NCI-H226 (cell line): ENCODE measurements at regions not wholly inside any gene's neighbourhood (a gene's known extent, or its start where the extent isn't known, plus 50 kb on each side); places are given as distances from the start of the nearest gene placed in this dataset.

Experiments used
- DNase-seq: peaks from one replicate; pipeline ENCODE4 v3.0.0-alpha.2; 2015

GRCh38 chr3:40827942-40828688 lies 303.4 kb downstream of the ZNF621 start:
- DNase-seq = no peak

GRCh38 chr3:40828741-40829415 lies 304.1 kb downstream of the ZNF621 start:
- no peak for DNase-seq

DNA sequence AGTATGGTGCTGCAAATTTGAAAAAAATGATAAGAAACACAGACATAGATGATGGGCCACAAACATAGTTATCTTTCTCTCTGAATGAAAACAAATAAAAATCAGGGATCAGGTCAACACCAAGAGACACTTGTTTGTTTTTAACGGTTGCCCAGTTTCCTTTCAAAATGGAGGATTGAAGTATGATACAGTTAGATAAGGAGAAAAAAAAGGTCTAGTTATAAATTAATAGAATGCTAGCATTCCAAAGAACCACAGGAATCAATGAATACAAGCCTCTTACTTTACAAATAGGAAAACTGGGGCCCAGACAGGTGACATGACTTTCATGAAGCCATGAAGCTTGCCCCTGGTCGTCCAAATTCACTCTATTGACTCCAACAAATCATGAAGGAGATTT lies 305.1 kb downstream of the ZNF621 start:
- no peak for DNase-seq

DNA sequence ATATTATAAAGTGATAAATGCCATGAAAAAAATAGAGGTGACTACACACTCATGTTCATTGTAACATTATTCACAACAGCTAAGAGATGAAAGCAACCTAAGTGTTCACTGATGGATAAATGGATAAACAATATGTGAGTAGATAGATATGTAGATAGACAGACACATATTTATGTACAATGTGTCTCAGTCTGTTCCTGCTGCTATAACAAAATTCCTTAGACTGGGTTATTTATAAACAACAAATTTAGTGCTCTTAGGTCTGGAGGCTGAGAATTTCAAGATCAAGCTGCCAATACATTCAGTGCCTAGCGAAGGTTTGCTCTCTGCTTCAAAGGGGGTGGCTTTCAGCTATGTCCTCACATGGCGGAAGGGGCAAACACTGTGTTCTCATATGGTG lies 312.5 kb downstream of the ZNF621 start:
- DNase-seq = no peak

GRCh38 chr3:40841131-40841530 lies 316.4 kb downstream of the ZNF621 start:
- no peak for DNase-seq

- no peak for DNase-seq
These were observed 316.9 kb downstream of the ZNF621 start for GRCh38 chr3:40841570-40842109.

- no peak for DNase-seq
These were observed 318.0 kb downstream of the ZNF621 start for GRCh38 chr3:40842714-40843113.

- DNase-seq = no peak
These were observed 318.5 kb downstream of the ZNF621 start for GRCh38 chr3:40843208-40843624.

- DNase-seq = peak; percentile 82
These were observed 319.2 kb downstream of the ZNF621 start for GRCh38 chr3:40843851-40844548.

DNA sequence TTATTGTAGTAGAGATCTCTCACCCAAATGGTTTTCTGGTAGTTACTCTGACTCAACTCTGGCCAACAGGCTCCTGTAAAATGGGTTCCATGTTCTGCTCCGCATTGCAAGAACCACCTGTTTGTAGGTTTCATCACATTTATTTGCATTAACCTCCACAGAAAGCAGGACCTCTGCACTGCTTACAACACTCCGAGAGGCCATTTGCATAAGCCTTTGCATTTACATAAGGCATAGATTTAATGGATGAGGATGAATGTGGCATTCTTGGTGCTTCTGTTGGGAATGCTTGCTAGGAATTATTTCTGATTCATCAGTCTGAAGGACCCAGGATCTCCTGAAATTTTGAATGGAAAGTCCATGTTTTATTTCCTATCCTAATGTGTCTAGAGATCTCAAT lies 320.1 kb downstream of the ZNF621 start:
- DNase-seq = no peak

DNA sequence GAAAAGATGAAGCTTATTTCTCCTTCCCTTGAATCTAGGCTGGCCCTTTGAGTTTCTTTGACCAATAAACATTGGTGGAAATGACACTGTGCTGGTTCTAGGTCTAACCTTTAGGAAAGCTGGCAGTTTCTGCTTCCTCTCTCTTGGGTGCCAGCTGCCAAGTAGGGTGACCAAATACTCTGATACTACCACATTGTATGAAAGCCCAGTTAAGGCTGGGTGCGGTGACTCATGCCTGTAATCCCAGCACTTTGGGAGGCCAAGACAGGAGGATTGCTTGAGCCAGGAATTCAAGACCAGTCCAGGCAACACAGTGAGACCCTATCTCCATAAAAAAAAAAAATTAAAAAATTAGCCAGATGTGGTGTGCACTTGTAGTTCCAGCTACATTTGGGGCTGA lies 320.7 kb downstream of the ZNF621 start:
- no peak for DNase-seq

GRCh38 chr3:40845916-40846315 lies 321.2 kb downstream of the ZNF621 start:
- DNase-seq = no peak

GRCh38 chr3:40846451-40846850 lies 321.7 kb downstream of the ZNF621 start:
- DNase-seq = no peak

- peak; percentile 1 for DNase-seq
These were observed 322.8 kb downstream of the ZNF621 start for GRCh38 chr3:40847551-40847992.

DNA sequence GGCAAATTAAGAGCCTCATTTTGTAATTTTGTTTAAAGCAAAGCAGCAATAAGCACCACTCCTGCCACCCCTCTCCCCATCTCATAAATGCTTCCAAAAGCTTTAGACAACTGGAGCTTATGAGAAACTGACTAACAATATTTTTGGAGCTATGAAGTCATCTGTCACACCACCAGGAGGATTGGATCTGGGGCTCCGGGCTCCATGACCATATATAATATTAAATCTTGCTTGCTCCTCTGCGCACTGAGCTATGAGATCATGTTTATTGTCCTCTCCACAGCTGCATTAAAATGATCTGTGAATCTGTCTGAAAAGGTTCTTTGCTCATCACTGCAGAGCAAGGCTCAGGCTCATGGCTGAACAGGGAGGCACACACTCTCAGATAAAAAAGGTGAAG lies 323.7 kb downstream of the ZNF621 start:
- DNase-seq = no peak

- no peak for DNase-seq
These were observed 326.1 kb downstream of the ZNF621 start for GRCh38 chr3:40850861-40851260.

DNA sequence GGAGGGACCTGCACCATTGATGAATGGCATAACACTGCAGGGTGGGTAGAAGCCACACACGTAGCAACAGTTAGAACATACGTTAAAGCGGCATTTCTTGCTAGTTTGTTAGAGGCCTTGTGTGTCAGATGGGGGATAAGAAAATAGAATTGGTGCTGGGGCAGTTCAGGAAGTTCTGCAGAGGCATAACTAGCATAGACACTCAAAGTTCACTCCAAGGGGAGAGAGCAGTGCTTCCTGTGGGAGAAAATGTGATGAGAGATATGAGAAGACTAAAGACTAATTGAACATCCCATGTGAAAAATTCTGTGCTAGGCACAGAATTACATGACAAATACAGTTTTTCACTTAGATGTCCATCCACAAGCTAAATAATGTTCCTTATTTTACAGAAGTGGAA lies 327.1 kb downstream of the ZNF621 start:
- no peak for DNase-seq

DNA sequence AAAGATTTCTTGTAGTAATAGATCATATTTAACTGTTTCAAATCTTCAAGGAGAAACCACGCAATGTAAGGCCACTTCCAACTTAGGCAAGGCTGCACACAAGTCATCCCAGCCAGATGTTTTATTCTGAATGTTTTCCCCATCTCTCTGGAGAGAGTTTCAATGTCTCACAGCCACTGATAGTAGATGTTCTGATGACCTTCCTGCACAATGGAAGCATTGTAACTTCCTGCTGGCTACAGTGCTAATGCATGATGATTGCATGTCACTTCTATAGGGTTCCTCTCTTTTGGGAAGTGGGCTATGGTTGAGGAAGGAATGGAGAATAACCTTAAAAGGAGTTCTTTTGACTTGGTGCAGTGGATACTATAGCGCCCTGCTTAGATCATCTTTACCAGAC lies 328.0 kb downstream of the ZNF621 start:
- no peak for DNase-seq

- DNase-seq = no peak
These were observed 328.7 kb downstream of the ZNF621 start for GRCh38 chr3:40853474-40853873.

GRCh38 chr3:40855871-40856270 lies 331.1 kb downstream of the ZNF621 start:
- no peak for DNase-seq

- no peak for DNase-seq
These were observed 333.8 kb downstream of the ZNF621 start for GRCh38 chr3:40858364-40859115.

GRCh38 chr3:40862946-40863345 lies 336.4 kb upstream of the CTNNB1 start:
- no peak for DNase-seq
